K562 (cell line): ENCODE measurements at regions not wholly inside any gene's neighbourhood (a gene's known extent, or its start where the extent isn't known, plus 50 kb on each side); places are given as distances from the start of the nearest gene placed in this dataset.

Experiments
- ATAC-seq: fragments of 200-7000 bp; cut with Tn5 transposase; 3 replicates; pipeline ENCODE4 v1.9.1; 2020; ENCODE audit warnings: moderate library complexity
- BruUV-seq: library from RNA; stranded (reverse); fragments of 400-500 nt; replicated peaks from 2 replicates; lab custom pipeline; 2021; lab: Mats Ljungman, UMichigan
- CTCF ChIA-PET: fragments of 300-600 bp; formaldehyde crosslinking; extraction: SDS; loops from one replicate; lab custom pipeline; 2021; ENCODE audit warnings: low intra/inter-chr PET ratio; lab: Yijun Ruan, JAX
- POLR2A ChIA-PET: fragments of 300-600, 350-650 bp; sonication (Branson Sonifier 250); formaldehyde crosslinking; extraction: SDS; loops from one replicate; lab custom pipeline; 2021; ENCODE audit warnings: antibody characterized with exemption, inconsistent platforms; lab: Yijun Ruan, JAX
- DNase-seq, 4 experiments: peaks; one replicate each; pipeline versions ENCODE4 v3.0.0 to v3.0.0-alpha.2; 2011 to 2018; ENCODE audit warnings: low spot score in 3 of 4, mixed read lengths in 3 of 4; ENCODE audit errors: extremely low read depth in 1 of 4
- FAIRE-seq: peaks from 2 replicates; lab custom pipeline; 2011; peaks lifted over from hg19 to GRCh38; lab: Jason Lieb, UNC
- H2AFZ ChIP-seq: 2 replicates; pipeline ENCODE4 v1.6.0; 2011; ENCODE audit warnings: low read depth, low read length, control low read depth, inconsistent platforms
- H3K27ac ChIP-seq: fragments of 200-600 bp; 3 replicates; pipeline ENCODE4 v1.8.0; 2011; ENCODE audit warnings: low read depth, mild to moderate bottlenecking, control low read depth, inconsistent platforms, low read length, moderate library complexity, mixed read lengths; ENCODE audit errors: extremely low read depth
- H3K27me3 ChIP-seq, 2 experiments: fragments of 300-600 bp in 1 of 2; 2 replicates in 1 of 2; 3 replicates in 1 of 2; pipeline versions ENCODE4 v1.6.0 to v1.8.0; 2011; ENCODE audit warnings: inconsistent platforms in 2 of 2, low read length in 2 of 2, mild to moderate bottlenecking in 1 of 2, mixed read lengths in 1 of 2, moderate library complexity in 1 of 2; ENCODE audit not compliant: control insufficient read depth in 2 of 2, insufficient read depth in 2 of 2
- H3K36me3 ChIP-seq: fragments of 300-600 bp; 3 replicates; pipeline ENCODE4 v1.8.0; 2011; ENCODE audit warnings: mild to moderate bottlenecking, low read length, inconsistent platforms; ENCODE audit not compliant: control insufficient read depth, insufficient read depth
- H3K4me1 ChIP-seq, 2 experiments: fragments of 200-600 bp in 1 of 2; replicated peaks in 1 of 2; 2 replicates in 1 of 2; 3 replicates in 1 of 2; pipeline versions ENCODE4 v1.5.1 to v1.8.0; 2011; ENCODE audit warnings: inconsistent platforms in 2 of 2, low read length in 2 of 2, mild to moderate bottlenecking in 1 of 2, mixed read lengths in 1 of 2, moderate library complexity in 1 of 2; ENCODE audit not compliant: control insufficient read depth in 2 of 2, insufficient read depth in 2 of 2
- H3K4me2 ChIP-seq: 2 replicates; pipeline ENCODE4 v1.6.1; 2011; ENCODE audit warnings: low read length, control low read depth, inconsistent platforms, mixed read lengths; ENCODE audit not compliant: insufficient read depth
- H3K4me3 ChIP-seq: fragments of 200-600 bp; sonication (generic), shearing (Covaris generic); 2 replicates; pipeline ENCODE4 v1.5.1; 2016; ENCODE audit warnings: control low read depth, inconsistent platforms
- H3K79me2 ChIP-seq: fragments of 200-600 bp; 3 replicates; pipeline ENCODE4 v1.8.0; 2011; ENCODE audit warnings: low read length, inconsistent platforms; ENCODE audit not compliant: control insufficient read depth, insufficient read depth
- H3K9ac ChIP-seq, 2 experiments: 2 replicates each; pipeline versions ENCODE4 v1.6.0 to v1.6.1; 2011; ENCODE audit warnings: low read depth in 2 of 2, low read length in 2 of 2, control low read depth in 1 of 2, inconsistent platforms in 1 of 2, mild to moderate bottlenecking in 1 of 2, mixed read lengths in 1 of 2; ENCODE audit not compliant: insufficient read depth in 1 of 2
- H3K9me1 ChIP-seq: one replicate; pipeline ENCODE4 v1.6.0; 2011; ENCODE audit warnings: inconsistent platforms, mild to moderate bottlenecking, low read length, moderate library complexity; ENCODE audit not compliant: control insufficient read depth, insufficient read depth
- H3K9me3 ChIP-seq: replicated peaks from 2 replicates; pipeline ENCODE4 v1.5.1; 2011; ENCODE audit warnings: low read depth, low read length, inconsistent platforms; ENCODE audit not compliant: control insufficient read depth, insufficient read depth
- H4K20me1 ChIP-seq: replicated peaks from 2 replicates; pipeline ENCODE4 v1.6.1; 2011; ENCODE audit warnings: low read length, inconsistent platforms, mixed read lengths; ENCODE audit not compliant: control insufficient read depth, insufficient read depth
- MLX ChIP-seq, 2 experiments: fragments of 450-650 bp in 1 of 2; sonication (generic) in 1 of 2; formaldehyde crosslinking; conservative IDR thresholded peaks; 2 replicates each; pipeline versions ENCODE4 v1.4.0 to v1.8.1; 2020 to 2022; ENCODE audit warnings: mild to moderate bottlenecking in 1 of 2, missing genetic modification reagents in 1 of 2
- WGBS: fragments of 100-300 bp; shearing (Covaris generic); methylation state at CpG from one replicate; pipeline ENCODE4 v1.1.6; 2016; ENCODE audit warnings: low coverage, mixed read lengths; ENCODE audit not compliant: insufficient coverage; ENCODE audit errors: missing lambda C conversion rate; 5-methylcytosine and 5-hydroxymethylcytosine counted together
- in situ Hi-C: fragments of 300-500 bp; cut with MboI; formaldehyde crosslinking; loops from 4 replicates; pipeline ENCODE4 v1.15.0; 2018; ENCODE audit warnings: inconsistent platforms, mixed read lengths
- intact Hi-C: fragments of 100-400 bp; cut with micrococcal nuclease; formaldehyde crosslinking; loops from 2 replicates; pipeline ENCODE4 v1.14.2; 2022
- TF ChIP-seq, protein P1 (sequence below): sonication (generic); formaldehyde crosslinking; IDR thresholded peaks from 2 replicates; pipeline ENCODE4 v1.8.0; 2022; ENCODE audit warnings: mild to moderate bottlenecking, missing genetic modification reagents

GRCh38 chr9:130785053-130785452 lies 50.0 kb upstream of the ABL1 start:
- POLR2A ChIA-PET = interaction anchor here (0.6 to 7.4 kb wide), 8 partner anchors 8 to 39 kb away, joined by 3 to 42 read pairs (median 4); no protein-coding TSS in a partner anchor
- Histone ChIP-seq H2AFZ (no peak overlapping the region), H3K9ac (peak overlapping the region in 1 of 2 experiments; percentile 61; a peak in 2 of 4 replicates), H3K9me3 (peaks cover 15% of the 10 kb centered on the region), H3K27me3 (no peaks in the 10 kb centered on the region), H3K4me3 (no peak overlapping the region), H3K27ac (no peak overlapping the region), H3K4me1 (peaks cover 0 to 6% of the 10 kb centered on the region in 2 experiments; a peak in 2 of 5 replicates), H4K20me1 (no peaks in the 10 kb centered on the region; the same call in 1 of the 2 replicates), H3K79me2 (no peaks in the 10 kb centered on the region), H3K36me3 (peaks cover 46% of the 10 kb centered on the region; the same call in 2 of the 3 replicates), H3K4me2 (no peak overlapping the region), H3K9me1 (peaks cover 8% of the 10 kb centered on the region)
- no TSS peak for BruUV-seq
- peak in 1 of 4 experiments; percentile 14 for DNase-seq
- in situ Hi-C loops (no loop called here), intact Hi-C loops (no loop called here)
- FAIRE-seq = no peak
- peak; percentile 21 for ATAC-seq
- CTCF ChIA-PET = interaction anchor here (1.1 kb wide), 2 partner anchors 14 to 79 kb away, joined by 3 to 5 read pairs; no protein-coding TSS in a partner anchor
- TF ChIP-seq, protein P1, sequence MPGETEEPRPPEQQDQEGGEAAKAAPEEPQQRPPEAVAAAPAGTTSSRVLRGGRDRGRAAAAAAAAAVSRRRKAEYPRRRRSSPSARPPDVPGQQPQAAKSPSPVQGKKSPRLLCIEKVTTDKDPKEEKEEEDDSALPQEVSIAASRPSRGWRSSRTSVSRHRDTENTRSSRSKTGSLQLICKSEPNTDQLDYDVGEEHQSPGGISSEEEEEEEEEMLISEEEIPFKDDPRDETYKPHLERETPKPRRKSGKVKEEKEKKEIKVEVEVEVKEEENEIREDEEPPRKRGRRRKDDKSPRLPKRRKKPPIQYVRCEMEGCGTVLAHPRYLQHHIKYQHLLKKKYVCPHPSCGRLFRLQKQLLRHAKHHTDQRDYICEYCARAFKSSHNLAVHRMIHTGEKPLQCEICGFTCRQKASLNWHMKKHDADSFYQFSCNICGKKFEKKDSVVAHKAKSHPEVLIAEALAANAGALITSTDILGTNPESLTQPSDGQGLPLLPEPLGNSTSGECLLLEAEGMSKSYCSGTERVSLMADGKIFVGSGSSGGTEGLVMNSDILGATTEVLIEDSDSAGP (CRISPR knock-in tag) = no peak
- peak in 1 of 2 experiments; percentile 69; a peak in 1 of 4 replicates for TF ChIP-seq MLX (CRISPR knock-in tag; conservative IDR thresholded peaks at IDR 0.05)
- 85% methylated on average over 8 of the region's 8 CpGs for WGBS
